Bone marrow (tissue), 2 donors: ENCODE measurements at regions not wholly inside any gene's neighbourhood (a gene's known extent, or its start where the extent isn't known, plus 50 kb on each side); places are given as distances from the start of the nearest gene placed in this dataset.

Source experiments
- DNase-seq, 2 donors: peaks; one replicate each; lab custom pipeline; 2025; lab: John Stamatoyannopoulos, UW

- DNase-seq, result no peak
Measured at GRCh38 chr1:11373895-11374747, 101.1 kb downstream of the UBIAD1 start.

- no peak for DNase-seq
Measured at GRCh38 chr1:11374748-11375110, 101.7 kb downstream of the UBIAD1 start.

GRCh38 chr1:11377001-11377583, 101.9 kb upstream of the DISP3 start:
- DNase-seq, result no peak

- no peak for DNase-seq
Measured at GRCh38 chr1:11377954-11378353, 101.0 kb upstream of the DISP3 start.

- no peak for DNase-seq
Measured at GRCh38 chr1:11379851-11380250, 99.1 kb upstream of the DISP3 start.

GRCh38 chr1:11380500-11380899, 98.5 kb upstream of the DISP3 start:
- DNase-seq, result no peak

- peak in 1 of 2 donors; percentile 4 for DNase-seq
Measured at GRCh38 chr1:11383553-11384169, 95.3 kb upstream of the DISP3 start.

- DNase-seq, result peak in 1 of 2 donors; percentile 50
Measured at GRCh38 chr1:11384170-11384554, 94.8 kb upstream of the DISP3 start.

GRCh38 chr1:11387829-11388228, 91.1 kb upstream of the DISP3 start:
- no peak for DNase-seq

- DNase-seq, result no peak
Measured at GRCh38 chr1:11388617-11389016, 90.3 kb upstream of the DISP3 start.

- DNase-seq, result no peak
Measured at GRCh38 chr1:11391327-11391726, 87.6 kb upstream of the DISP3 start.

GRCh38 chr1:11391886-11392285, 87.1 kb upstream of the DISP3 start:
- no peak for DNase-seq

- DNase-seq, result no peak
Measured at GRCh38 chr1:11394592-11395245, 84.2 kb upstream of the DISP3 start.

- DNase-seq, result no peak
Measured at GRCh38 chr1:11395616-11396015, 83.3 kb upstream of the DISP3 start.

- DNase-seq, result no peak
Measured at GRCh38 chr1:11397151-11397901, 81.6 kb upstream of the DISP3 start.

- DNase-seq, result no peak
Measured at GRCh38 chr1:11399250-11399649, 79.7 kb upstream of the DISP3 start.

- no peak for DNase-seq
Measured at GRCh38 chr1:11400155-11400554, 78.8 kb upstream of the DISP3 start.

- DNase-seq, result no peak
Measured at GRCh38 chr1:11400567-11400966, 78.4 kb upstream of the DISP3 start.

GRCh38 chr1:11406845-11407244, 72.1 kb upstream of the DISP3 start:
- DNase-seq, result no peak

GRCh38 chr1:11407301-11407994, 71.5 kb upstream of the DISP3 start:
- no peak for DNase-seq

- no peak for DNase-seq
Measured at GRCh38 chr1:11412141-11412540, 66.8 kb upstream of the DISP3 start.
